ENCODE measurements at regions not wholly inside any gene's neighbourhood (a gene's known extent, or its start where the extent isn't known, plus 50 kb on each side); places are given as distances from the start of the nearest gene placed in this dataset.

DNA sequence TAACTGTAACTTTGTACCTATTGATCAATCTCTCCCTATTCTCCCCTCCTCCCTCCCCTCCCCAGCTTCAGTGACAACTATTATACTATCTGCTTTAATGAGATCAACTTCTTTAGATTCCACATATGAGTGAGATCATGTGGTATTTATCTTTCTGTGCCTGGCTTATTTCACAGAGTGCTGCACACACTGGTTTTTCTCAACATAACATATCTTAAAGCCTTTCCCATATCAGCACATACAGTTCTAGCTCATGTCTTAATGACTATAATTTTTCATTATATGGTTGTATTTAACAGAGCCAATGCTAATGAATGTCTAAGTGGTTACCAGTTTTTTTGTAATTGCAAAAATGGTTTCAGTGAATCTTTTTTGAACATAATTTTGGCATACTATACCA, 340.3 kb upstream of the DDI1 start:
- ATAC-seq (no peak), DNase-seq (no peak)
- Histone ChIP-seq H3K9me3 (ENCODE audit: low read length) (no peaks in the 10 kb centered on the region), H3K27me3 (ENCODE audit: low read length) (no peaks in the 10 kb centered on the region), H3K9ac (ENCODE audit: low read length) (no peak overlapping the region), H3F3A (ENCODE audit: low read length, unreplicated experiment) (no peaks in the 10 kb centered on the region), H3K4me2 (ENCODE audit: low read length) (no peak overlapping the region), H4K20me1 (ENCODE audit: low read length) (no peaks in the 10 kb centered on the region), H3K4me3 (ENCODE audit: low read length) (no peak overlapping the region), H3K9me2 (replicated peaks; ENCODE audit: low read length) (no peaks in the 10 kb centered on the region), H3K79me2 (ENCODE audit: low read length) (no peaks in the 10 kb centered on the region), H2AFZ (ENCODE audit: low read length) (no peak overlapping the region), H3K4me1 (ENCODE audit: insufficient read depth, low read length) (peaks cover 3% of the 10 kb centered on the region; the same call in 1 of the 2 replicates), H3K27ac (ENCODE audit: low read length) (no peak overlapping the region), H3K36me3 (ENCODE audit: low read depth, low read length) (no peaks in the 10 kb centered on the region)
- ChIA-PET POLR2A (ENCODE audit: unreplicated experiment) (no interaction called here), CTCF (no interaction called here)
- intact Hi-C loops (cut with micrococcal nuclease): no loop called here
- BruUV-seq (replicated peaks): no TSS peak
- TF ChIP-seq, protein P1, sequence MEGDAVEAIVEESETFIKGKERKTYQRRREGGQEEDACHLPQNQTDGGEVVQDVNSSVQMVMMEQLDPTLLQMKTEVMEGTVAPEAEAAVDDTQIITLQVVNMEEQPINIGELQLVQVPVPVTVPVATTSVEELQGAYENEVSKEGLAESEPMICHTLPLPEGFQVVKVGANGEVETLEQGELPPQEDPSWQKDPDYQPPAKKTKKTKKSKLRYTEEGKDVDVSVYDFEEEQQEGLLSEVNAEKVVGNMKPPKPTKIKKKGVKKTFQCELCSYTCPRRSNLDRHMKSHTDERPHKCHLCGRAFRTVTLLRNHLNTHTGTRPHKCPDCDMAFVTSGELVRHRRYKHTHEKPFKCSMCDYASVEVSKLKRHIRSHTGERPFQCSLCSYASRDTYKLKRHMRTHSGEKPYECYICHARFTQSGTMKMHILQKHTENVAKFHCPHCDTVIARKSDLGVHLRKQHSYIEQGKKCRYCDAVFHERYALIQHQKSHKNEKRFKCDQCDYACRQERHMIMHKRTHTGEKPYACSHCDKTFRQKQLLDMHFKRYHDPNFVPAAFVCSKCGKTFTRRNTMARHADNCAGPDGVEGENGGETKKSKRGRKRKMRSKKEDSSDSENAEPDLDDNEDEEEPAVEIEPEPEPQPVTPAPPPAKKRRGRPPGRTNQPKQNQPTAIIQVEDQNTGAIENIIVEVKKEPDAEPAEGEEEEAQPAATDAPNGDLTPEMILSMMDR (conservative IDR thresholded peaks at IDR 0.05; ENCODE audit: low read depth, low read length): no peak
- no peak for TF ChIP-seq EZH2 (IDR thresholded peaks at IDR 0.05; ENCODE audit: low read length, unreplicated experiment)
- no peak for TF ChIP-seq EZH2phosphoT487 (IDR thresholded peaks at IDR 0.05; ENCODE audit: borderline replicate concordance, low read length)

DNA sequence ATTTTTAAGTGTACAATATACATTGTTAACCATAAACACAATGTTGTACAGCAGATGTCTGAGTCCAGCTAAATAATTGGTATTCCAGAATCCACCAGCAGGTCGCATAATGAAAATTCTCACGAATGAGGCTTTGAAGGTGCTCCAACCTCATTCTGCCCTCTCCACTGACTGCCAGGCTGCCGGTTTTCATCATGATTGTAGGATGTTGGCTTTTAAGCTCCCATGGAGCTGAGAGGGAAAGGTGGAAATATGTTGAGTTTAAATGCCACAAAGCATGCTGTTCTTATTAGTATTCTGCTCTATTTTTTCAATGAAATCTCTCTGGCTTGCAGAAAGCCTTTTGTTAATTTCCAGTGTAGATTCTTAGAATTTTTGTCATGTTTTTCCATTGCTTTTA, 337.2 kb upstream of the DDI1 start:
- no TSS peak for BruUV-seq (replicated peaks)
- Histone ChIP-seq H3K9ac (ENCODE audit: low read length) (no peak overlapping the region), H3K36me3 (ENCODE audit: low read depth, low read length) (no peaks in the 10 kb centered on the region), H3K27me3 (ENCODE audit: low read length) (no peaks in the 10 kb centered on the region), H3K4me2 (ENCODE audit: low read length) (no peak overlapping the region), H4K20me1 (ENCODE audit: low read length) (no peaks in the 10 kb centered on the region), H2AFZ (ENCODE audit: low read length) (no peak overlapping the region), H3K4me3 (ENCODE audit: low read length) (no peak overlapping the region), H3F3A (ENCODE audit: low read length, unreplicated experiment) (no peaks in the 10 kb centered on the region), H3K4me1 (ENCODE audit: insufficient read depth, low read length) (peaks cover 3% of the 10 kb centered on the region; the same call in 1 of the 2 replicates), H3K9me3 (ENCODE audit: low read length) (no peaks in the 10 kb centered on the region), H3K27ac (ENCODE audit: low read length) (no peak overlapping the region), H3K9me2 (replicated peaks; ENCODE audit: low read length) (no peaks in the 10 kb centered on the region), H3K79me2 (ENCODE audit: low read length) (no peaks in the 10 kb centered on the region)
- ATAC-seq (no peak), DNase-seq (peak; percentile 11)
- ChIA-PET POLR2A (ENCODE audit: unreplicated experiment) (no interaction called here), CTCF (interaction anchor here (0.6 to 0.7 kb wide), 2 partner anchors 744 to 879 kb away, joined by 3 to 6 read pairs; no protein-coding TSS in a partner anchor)
- intact Hi-C loops (cut with micrococcal nuclease): no loop called here
- TF ChIP-seq, protein P1 (conservative IDR thresholded peaks at IDR 0.05; ENCODE audit: low read depth, low read length): peak; percentile 24; the same call in 1 of the 2 replicates
- no peak for TF ChIP-seq EZH2phosphoT487 (IDR thresholded peaks at IDR 0.05; ENCODE audit: borderline replicate concordance, low read length)

DNA sequence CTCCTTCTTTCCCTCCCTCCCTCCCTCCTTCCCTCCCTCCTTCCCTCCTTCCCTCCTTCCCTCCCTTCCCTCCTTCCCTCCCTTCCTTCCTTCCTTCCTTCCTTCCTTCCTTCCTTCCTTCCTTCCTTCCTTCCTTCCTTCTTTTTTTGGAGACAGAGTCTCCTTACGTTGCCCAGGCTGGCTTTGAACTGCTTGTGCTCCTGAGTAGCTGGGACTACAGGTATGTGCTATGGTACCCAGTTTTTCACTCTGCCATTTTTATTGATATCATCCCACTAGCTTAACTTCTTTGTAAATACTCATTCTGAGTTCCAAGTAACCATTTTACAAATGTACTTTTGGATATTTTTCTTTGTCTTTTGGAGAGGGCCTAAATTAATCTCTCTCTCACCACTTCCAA, 336.8 kb upstream of the DDI1 start:
- Histone ChIP-seq H4K20me1 (ENCODE audit: low read length) (no peaks in the 10 kb centered on the region), H3F3A (ENCODE audit: low read length, unreplicated experiment) (no peaks in the 10 kb centered on the region), H3K4me1 (ENCODE audit: insufficient read depth, low read length) (peaks cover 3% of the 10 kb centered on the region; the same call in 1 of the 2 replicates), H3K27ac (ENCODE audit: low read length) (no peak overlapping the region), H2AFZ (ENCODE audit: low read length) (no peak overlapping the region), H3K27me3 (ENCODE audit: low read length) (no peaks in the 10 kb centered on the region), H3K9me2 (replicated peaks; ENCODE audit: low read length) (no peaks in the 10 kb centered on the region), H3K79me2 (ENCODE audit: low read length) (no peaks in the 10 kb centered on the region), H3K36me3 (ENCODE audit: low read depth, low read length) (no peaks in the 10 kb centered on the region), H3K9me3 (ENCODE audit: low read length) (no peaks in the 10 kb centered on the region), H3K9ac (ENCODE audit: low read length) (no peak overlapping the region), H3K4me2 (ENCODE audit: low read length) (no peak overlapping the region), H3K4me3 (ENCODE audit: low read length) (no peak overlapping the region)
- TF ChIP-seq EZH2phosphoT487 (IDR thresholded peaks at IDR 0.05; ENCODE audit: borderline replicate concordance, low read length) (no peak), EZH2 (IDR thresholded peaks at IDR 0.05; ENCODE audit: low read length, unreplicated experiment) (no peak)
- TF ChIP-seq, protein P1 (conservative IDR thresholded peaks at IDR 0.05; ENCODE audit: low read depth, low read length): no peak
- ATAC-seq (no peak), DNase-seq (no peak)
- ChIA-PET CTCF (interaction anchor here (0.7 kb wide), 2 partner anchors 146 to 744 kb away, joined by 3 to 6 read pairs; no protein-coding TSS in a partner anchor), POLR2A (ENCODE audit: unreplicated experiment) (no interaction called here)
- BruUV-seq (replicated peaks): no TSS peak
- intact Hi-C loops (cut with micrococcal nuclease): no loop called here
